ENCODE measurements at regions not wholly inside any gene's neighbourhood (a gene's known extent, or its start where the extent isn't known, plus 50 kb on each side); places are given as distances from the start of the nearest gene placed in this dataset.

GRCh38 chr15:39482459-39482858 lies 98.4 kb upstream of the THBS1 start:
- DNase-seq (ENCODE audit: low spot score): no peak

- DNase-seq (ENCODE audit: low spot score): no peak
Observed at GRCh38 chr15:39486621-39487457, 94.0 kb upstream of the THBS1 start.

GRCh38 chr15:39487458-39487735 lies 93.5 kb upstream of the THBS1 start:
- no peak for DNase-seq (ENCODE audit: low spot score)

GRCh38 chr15:39488516-39488915 lies 92.4 kb upstream of the THBS1 start:
- no peak for DNase-seq (ENCODE audit: low spot score)

- DNase-seq (ENCODE audit: low spot score): no peak
Observed at GRCh38 chr15:39488961-39489360, 91.9 kb upstream of the THBS1 start.

GRCh38 chr15:39491115-39491885 lies 89.6 kb upstream of the THBS1 start:
- no peak for DNase-seq (ENCODE audit: low spot score)

GRCh38 chr15:39491886-39492490 lies 88.9 kb upstream of the THBS1 start:
- no peak for DNase-seq (ENCODE audit: low spot score)

- no peak for DNase-seq (ENCODE audit: low spot score)
Observed at GRCh38 chr15:39493424-39494067, 87.3 kb upstream of the THBS1 start.

- no peak for DNase-seq (ENCODE audit: low spot score)
Observed at GRCh38 chr15:39494462-39494861, 86.4 kb upstream of the THBS1 start.

- DNase-seq (ENCODE audit: low spot score): no peak
Observed at GRCh38 chr15:39495871-39496840, 84.7 kb upstream of the THBS1 start.

- DNase-seq (ENCODE audit: low spot score): no peak
Observed at GRCh38 chr15:39497016-39497758, 83.7 kb upstream of the THBS1 start.

- no peak for DNase-seq (ENCODE audit: low spot score)
Observed at GRCh38 chr15:39497759-39498565, 82.9 kb upstream of the THBS1 start.

- DNase-seq (ENCODE audit: low spot score): no peak
Observed at GRCh38 chr15:39498629-39499028, 82.2 kb upstream of the THBS1 start.

GRCh38 chr15:39499042-39499441 lies 81.8 kb upstream of the THBS1 start:
- no peak for DNase-seq (ENCODE audit: low spot score)

- no peak for DNase-seq (ENCODE audit: low spot score)
Observed at GRCh38 chr15:39499681-39500080, 81.2 kb upstream of the THBS1 start.

- peak; percentile 60 for DNase-seq (ENCODE audit: low spot score)
Observed at GRCh38 chr15:39501366-39502081, 79.4 kb upstream of the THBS1 start.

- DNase-seq (ENCODE audit: low spot score): peak; percentile 45
Observed at GRCh38 chr15:39502082-39502447, 78.8 kb upstream of the THBS1 start.

- no peak for DNase-seq (ENCODE audit: low spot score)
Observed at GRCh38 chr15:39502611-39503195, 78.2 kb upstream of the THBS1 start.

- DNase-seq (ENCODE audit: low spot score): no peak
Observed at GRCh38 chr15:39503526-39503925, 77.4 kb upstream of the THBS1 start.
